Activated T-helper 1 cell treated with Interleukin-2 at 50 U/mL for 16 hours (primary cell): ENCODE measurements at regions not wholly inside any gene's neighbourhood (a gene's known extent, or its start where the extent isn't known, plus 50 kb on each side); places are given as distances from the start of the nearest gene placed in this dataset.
"Not testable (repeated sequence)": the region's sequence is repeated elsewhere in the genome, so short reads cannot be mapped to it uniquely, and the experiment has no call there.

ENCODE experiments used
- DNase-seq: peaks from one replicate; pipeline ENCODE4 v3.0.0-alpha.2; 2020; ENCODE audit warnings: low read depth

GRCh38 chr16:65769055-65769465, 597.4 kb upstream of the CDH5 start:
- DNase-seq, result no peak

- no peak for DNase-seq
Observed at GRCh38 chr16:65767125-65767524, 599.4 kb upstream of the CDH5 start.

- DNase-seq, result no peak
Observed at GRCh38 chr16:65763640-65764305, 602.7 kb upstream of the CDH5 start.

- no peak for DNase-seq
Observed at GRCh38 chr16:65760874-65761273, 605.6 kb upstream of the CDH5 start.

- no peak for DNase-seq
Observed at GRCh38 chr16:65758620-65759019, 607.9 kb upstream of the CDH5 start.

GRCh38 chr16:65757064-65757463, 609.4 kb upstream of the CDH5 start:
- DNase-seq, result no peak

GRCh38 chr16:65756163-65756562, 610.3 kb upstream of the CDH5 start:
- no peak for DNase-seq

- no peak for DNase-seq
Observed at GRCh38 chr16:65754820-65755691, 611.4 kb upstream of the CDH5 start.

- no peak for DNase-seq
Observed at GRCh38 chr16:65752522-65752844, 614.0 kb upstream of the CDH5 start.

- no peak for DNase-seq
Observed at GRCh38 chr16:65751622-65752521, 614.6 kb upstream of the CDH5 start.

GRCh38 chr16:65749506-65749905, 617.0 kb upstream of the CDH5 start:
- DNase-seq, result no peak

GRCh38 chr16:65746941-65747340, 619.5 kb upstream of the CDH5 start:
- no peak for DNase-seq

- no peak for DNase-seq
Observed at GRCh38 chr16:65745201-65745708, 621.2 kb upstream of the CDH5 start.

- no peak for DNase-seq
Observed at GRCh38 chr16:65744401-65744800, 622.1 kb upstream of the CDH5 start.

- no peak for DNase-seq
Observed at GRCh38 chr16:65743558-65743957, 621.7 kb upstream of the CDH11 start.

- no peak for DNase-seq
Observed at GRCh38 chr16:65740711-65741110, 618.8 kb upstream of the CDH11 start.

GRCh38 chr16:65739518-65739917, 617.7 kb upstream of the CDH11 start:
- no peak for DNase-seq

- DNase-seq, result no peak
Observed at GRCh38 chr16:65737831-65738230, 616.0 kb upstream of the CDH11 start.

GRCh38 chr16:65735615-65736014, 613.8 kb upstream of the CDH11 start:
- DNase-seq, result not testable (repeated sequence)

GRCh38 chr16:65733721-65734120, 611.9 kb upstream of the CDH11 start:
- no peak for DNase-seq

GRCh38 chr16:65731833-65732232, 610.0 kb upstream of the CDH11 start:
- no peak for DNase-seq

- DNase-seq, result no peak
Observed at GRCh38 chr16:65728652-65729051, 606.8 kb upstream of the CDH11 start.
